ENCODE measurements at regions not wholly inside any gene's neighbourhood (a gene's known extent, or its start where the extent isn't known, plus 50 kb on each side); places are given as distances from the start of the nearest gene placed in this dataset.

DNA sequence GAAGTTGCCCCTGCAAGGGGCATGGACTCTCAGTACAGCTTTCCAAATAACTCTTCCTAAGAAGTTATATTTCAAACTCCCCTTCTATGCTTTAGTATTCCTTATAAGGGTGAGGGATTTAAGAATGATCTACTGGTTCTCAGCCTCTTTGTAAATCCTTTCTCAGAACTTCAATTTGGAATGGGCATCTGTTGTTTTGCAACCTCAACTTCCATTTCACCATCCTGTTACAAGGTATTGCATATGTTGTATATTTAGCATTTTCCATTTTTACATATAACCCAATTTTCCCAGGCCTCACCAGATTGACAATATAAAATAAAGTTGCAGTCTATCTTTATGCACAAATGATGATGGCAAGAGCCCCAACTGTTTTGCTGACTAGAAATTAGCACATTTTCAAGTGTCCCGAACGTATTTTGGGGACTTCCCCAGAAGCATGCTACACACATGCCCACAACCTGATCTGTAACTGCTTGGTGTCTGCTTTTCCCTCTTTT lies 154.9 kb upstream of the CARMIL1 start:
- TF ChIP-seq, protein P1, sequence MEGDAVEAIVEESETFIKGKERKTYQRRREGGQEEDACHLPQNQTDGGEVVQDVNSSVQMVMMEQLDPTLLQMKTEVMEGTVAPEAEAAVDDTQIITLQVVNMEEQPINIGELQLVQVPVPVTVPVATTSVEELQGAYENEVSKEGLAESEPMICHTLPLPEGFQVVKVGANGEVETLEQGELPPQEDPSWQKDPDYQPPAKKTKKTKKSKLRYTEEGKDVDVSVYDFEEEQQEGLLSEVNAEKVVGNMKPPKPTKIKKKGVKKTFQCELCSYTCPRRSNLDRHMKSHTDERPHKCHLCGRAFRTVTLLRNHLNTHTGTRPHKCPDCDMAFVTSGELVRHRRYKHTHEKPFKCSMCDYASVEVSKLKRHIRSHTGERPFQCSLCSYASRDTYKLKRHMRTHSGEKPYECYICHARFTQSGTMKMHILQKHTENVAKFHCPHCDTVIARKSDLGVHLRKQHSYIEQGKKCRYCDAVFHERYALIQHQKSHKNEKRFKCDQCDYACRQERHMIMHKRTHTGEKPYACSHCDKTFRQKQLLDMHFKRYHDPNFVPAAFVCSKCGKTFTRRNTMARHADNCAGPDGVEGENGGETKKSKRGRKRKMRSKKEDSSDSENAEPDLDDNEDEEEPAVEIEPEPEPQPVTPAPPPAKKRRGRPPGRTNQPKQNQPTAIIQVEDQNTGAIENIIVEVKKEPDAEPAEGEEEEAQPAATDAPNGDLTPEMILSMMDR (IDR thresholded peaks at IDR 0.05): no peak
- TF ChIP-seq POLR2A (IDR thresholded peaks at IDR 0.05): no peak

Data from lower leg skin (tissue), 3 donors.